ENCODE measurements at regions not wholly inside any gene's neighbourhood (a gene's known extent, or its start where the extent isn't known, plus 50 kb on each side); places are given as distances from the start of the nearest gene placed in this dataset.

DNA sequence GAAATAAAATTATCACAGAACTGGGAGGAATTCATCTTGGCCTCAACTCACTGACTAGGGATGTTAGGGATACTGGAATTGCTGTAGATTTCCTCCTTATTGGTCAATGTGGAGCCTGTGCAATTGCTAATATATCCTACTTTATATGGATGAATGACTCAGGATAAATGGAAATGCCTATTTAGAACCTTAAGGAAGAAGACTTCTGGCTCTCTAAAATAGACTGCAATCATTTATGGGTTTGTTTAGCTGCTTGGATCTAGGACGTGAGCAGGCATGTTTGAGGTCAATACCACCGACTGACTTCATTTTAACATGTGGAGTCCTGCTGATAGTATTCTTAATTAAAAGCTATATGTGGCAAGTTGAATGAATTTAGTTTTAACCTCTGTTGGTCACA is 1040.1 kb upstream of the LRRN3 start:
- intact Hi-C loops (cut with DNase I): no loop called here
- TF ChIP-seq POLR2AphosphoS5 (IDR thresholded peaks at IDR 0.05): no peak
- TF ChIP-seq POLR2A (IDR thresholded peaks at IDR 0.05): no peak
- TF ChIP-seq CTCF (IDR thresholded peaks at IDR 0.05): no peak
- Histone ChIP-seq H3K9me3 (no peaks in the 10 kb centered on the region), H3K4me1 (replicated peaks) (no peaks in the 10 kb centered on the region), H3K27ac (no peak overlapping the region), H3K4me3 (no peak overlapping the region), H3K36me3 (no peaks in the 10 kb centered on the region), H3K27me3 (replicated peaks; ENCODE audit: insufficient read depth) (no peaks in the 10 kb centered on the region)
- 50% methylated on average over 2 of the region's 2 CpGs for whole genome bisulfite sequencing
- DNase-seq (ENCODE audit: low spot score): no peak

DNA sequence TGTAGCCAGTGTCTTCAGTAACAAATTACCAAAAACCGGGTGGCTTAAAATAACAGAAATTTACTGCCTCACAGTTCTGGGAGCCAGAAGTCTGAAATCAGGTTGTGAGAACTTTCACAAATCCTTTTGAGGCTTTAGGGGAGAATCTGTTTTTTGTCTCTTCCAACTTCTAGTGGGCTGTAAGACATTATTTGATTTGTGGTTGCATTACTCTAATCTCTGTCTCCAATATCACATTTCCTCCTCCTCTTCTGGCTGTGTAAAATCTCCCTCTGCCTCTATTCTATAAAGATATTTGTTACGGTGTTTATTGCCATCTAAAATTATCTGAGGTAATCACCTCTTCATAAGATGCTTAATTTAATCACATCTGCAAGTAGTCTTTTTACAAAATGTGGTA is 1039.6 kb upstream of the LRRN3 start:
- intact Hi-C loops (cut with DNase I): no loop called here
- no peaks in the 10 kb centered on the region for H3K36me3 ChIP-seq
- no peak overlapping the region for H3K27ac ChIP-seq
- TF ChIP-seq POLR2A (IDR thresholded peaks at IDR 0.05) (no peak), POLR2AphosphoS5 (IDR thresholded peaks at IDR 0.05) (no peak), CTCF (IDR thresholded peaks at IDR 0.05) (no peak)
- no peaks in the 10 kb centered on the region for H3K27me3 ChIP-seq (replicated peaks; ENCODE audit: insufficient read depth)
- no peaks in the 10 kb centered on the region for H3K4me1 ChIP-seq (replicated peaks)
- no peak overlapping the region for H3K4me3 ChIP-seq
- 23% methylated on average over 2 of the region's 2 CpGs for WGBS
- no peaks in the 10 kb centered on the region for H3K9me3 ChIP-seq
- DNase-seq (ENCODE audit: low spot score): no peak

GRCh38 chr7:110056331-110056730 is 1034.6 kb upstream of the LRRN3 start:
- Histone ChIP-seq H3K4me3 (no peak overlapping the region), H3K36me3 (no peaks in the 10 kb centered on the region), H3K9me3 (no peaks in the 10 kb centered on the region), H3K27me3 (replicated peaks; ENCODE audit: insufficient read depth) (no peaks in the 10 kb centered on the region), H3K27ac (no peak overlapping the region), H3K4me1 (replicated peaks) (no peaks in the 10 kb centered on the region)
- no peak for DNase-seq (ENCODE audit: low spot score)
- 84% methylated on average over 3 of the region's 3 CpGs for WGBS
- intact Hi-C loops (cut with DNase I): no loop called here
- TF ChIP-seq CTCF (IDR thresholded peaks at IDR 0.05): no peak

DNA sequence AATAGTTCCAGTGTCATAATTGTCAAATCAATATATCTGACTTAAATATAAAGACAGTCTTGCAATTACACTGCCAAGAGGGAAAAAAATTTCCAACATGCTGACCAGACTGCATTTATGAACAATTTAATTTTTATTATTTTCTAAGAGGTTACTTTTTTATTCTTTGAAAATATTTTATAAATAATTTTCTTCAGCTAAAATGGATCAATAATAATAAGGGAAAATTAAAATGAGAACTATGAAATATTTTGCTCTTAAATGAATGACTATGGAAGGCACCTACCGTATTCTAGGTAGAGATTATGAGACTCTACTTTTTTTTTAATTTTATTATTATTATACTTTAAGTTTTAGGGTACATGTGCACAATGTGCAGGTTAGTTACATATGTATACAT is 1032.5 kb upstream of the LRRN3 start:
- no peak overlapping the region for H3K4me3 ChIP-seq
- no peak for DNase-seq (ENCODE audit: low spot score)
- TF ChIP-seq POLR2AphosphoS5 (IDR thresholded peaks at IDR 0.05) (no peak), POLR2A (IDR thresholded peaks at IDR 0.05) (no peak), CTCF (IDR thresholded peaks at IDR 0.05) (no peak)
- intact Hi-C loops (cut with DNase I): no loop called here
- no peak overlapping the region for H3K27ac ChIP-seq
- no peaks in the 10 kb centered on the region for H3K4me1 ChIP-seq (replicated peaks)
- H3K9me3 ChIP-seq: no peaks in the 10 kb centered on the region
- no peaks in the 10 kb centered on the region for H3K36me3 ChIP-seq
- WGBS: 95% methylated on average over 1 of the region's 1 CpG
- no peaks in the 10 kb centered on the region for H3K27me3 ChIP-seq (replicated peaks; ENCODE audit: insufficient read depth)

GRCh38 chr7:110061387-110061786 is 1029.5 kb upstream of the LRRN3 start:
- no peak for DNase-seq (ENCODE audit: low spot score)
- WGBS: 95% methylated on average over 2 of the region's 2 CpGs
- intact Hi-C loops (cut with DNase I): no loop called here

More at GRCh38 chr7:110061387-110061786, 1029.5 kb upstream of the LRRN3 start:
- Histone ChIP-seq H3K36me3 (no peaks in the 10 kb centered on the region), H3K4me3 (no peak overlapping the region), H3K27ac (no peak overlapping the region), H3K27me3 (replicated peaks; ENCODE audit: insufficient read depth) (no peaks in the 10 kb centered on the region), H3K9me3 (no peaks in the 10 kb centered on the region), H3K4me1 (replicated peaks) (no peaks in the 10 kb centered on the region)
- TF ChIP-seq POLR2AphosphoS5 (IDR thresholded peaks at IDR 0.05): no peak
- no peak for TF ChIP-seq POLR2A (IDR thresholded peaks at IDR 0.05)
- no peak for TF ChIP-seq CTCF (IDR thresholded peaks at IDR 0.05)
